ENCODE measurements at regions not wholly inside any gene's neighbourhood (a gene's known extent, or its start where the extent isn't known, plus 50 kb on each side); places are given as distances from the start of the nearest gene placed in this dataset.

- TF ChIP-seq, protein P1, sequence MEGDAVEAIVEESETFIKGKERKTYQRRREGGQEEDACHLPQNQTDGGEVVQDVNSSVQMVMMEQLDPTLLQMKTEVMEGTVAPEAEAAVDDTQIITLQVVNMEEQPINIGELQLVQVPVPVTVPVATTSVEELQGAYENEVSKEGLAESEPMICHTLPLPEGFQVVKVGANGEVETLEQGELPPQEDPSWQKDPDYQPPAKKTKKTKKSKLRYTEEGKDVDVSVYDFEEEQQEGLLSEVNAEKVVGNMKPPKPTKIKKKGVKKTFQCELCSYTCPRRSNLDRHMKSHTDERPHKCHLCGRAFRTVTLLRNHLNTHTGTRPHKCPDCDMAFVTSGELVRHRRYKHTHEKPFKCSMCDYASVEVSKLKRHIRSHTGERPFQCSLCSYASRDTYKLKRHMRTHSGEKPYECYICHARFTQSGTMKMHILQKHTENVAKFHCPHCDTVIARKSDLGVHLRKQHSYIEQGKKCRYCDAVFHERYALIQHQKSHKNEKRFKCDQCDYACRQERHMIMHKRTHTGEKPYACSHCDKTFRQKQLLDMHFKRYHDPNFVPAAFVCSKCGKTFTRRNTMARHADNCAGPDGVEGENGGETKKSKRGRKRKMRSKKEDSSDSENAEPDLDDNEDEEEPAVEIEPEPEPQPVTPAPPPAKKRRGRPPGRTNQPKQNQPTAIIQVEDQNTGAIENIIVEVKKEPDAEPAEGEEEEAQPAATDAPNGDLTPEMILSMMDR (IDR thresholded peaks at IDR 0.05) = no peak
- TF ChIP-seq EP300 (IDR thresholded peaks at IDR 0.05) (no peak), POLR2A (IDR thresholded peaks at IDR 0.05) (no peak), POLR2AphosphoS5 (IDR thresholded peaks at IDR 0.05) (no peak)
Measured at GRCh38 chr5:21397693-21398092, 1409.7 kb upstream of the CDH18 start.

Measured in stomach (tissue), 4 donors.